ENCODE measurements at regions not wholly inside any gene's neighbourhood (a gene's known extent, or its start where the extent isn't known, plus 50 kb on each side); places are given as distances from the start of the nearest gene placed in this dataset.
"Not testable (repeated sequence)": the region's sequence is repeated elsewhere in the genome, so short reads cannot be mapped to it uniquely, and the experiment has no call there.

GRCh38 chr1:191788551-191788950 lies 369.7 kb upstream of the RGS18 start:
- TF ChIP-seq CTCF (IDR thresholded peaks at IDR 0.05) = no peak
- Histone ChIP-seq H3K9me3 (no peaks in the 10 kb centered on the region), H3K4me1 (no peaks in the 10 kb centered on the region), H3K9ac (ENCODE audit: low read depth in 2 of 2, low read length in 2 of 2) (no peak overlapping the region), H3K4me3 (no peak overlapping the region), H3K27ac (no peak overlapping the region), H3K36me3 (no peaks in the 10 kb centered on the region), H3K27me3 (no peaks in the 10 kb centered on the region)
- DNase-seq = no peak
- intact Hi-C loops (cut with DNase I) = no loop called here

- DNase-seq = no peak
- Histone ChIP-seq H3K4me3 (no peak overlapping the region), H3K27ac (no peak overlapping the region), H3K36me3 (no peaks in the 10 kb centered on the region), H3K27me3 (no peaks in the 10 kb centered on the region), H3K9ac (ENCODE audit: low read depth in 2 of 2, low read length in 2 of 2) (no peak overlapping the region), H3K4me1 (no peaks in the 10 kb centered on the region), H3K9me3 (no peaks in the 10 kb centered on the region)
- TF ChIP-seq CTCF (IDR thresholded peaks at IDR 0.05) = no peak
- intact Hi-C loops (cut with DNase I) = no loop called here
Measured at GRCh38 chr1:191798178-191798577, 360.1 kb upstream of the RGS18 start.

GRCh38 chr1:191804311-191804710 lies 354.0 kb upstream of the RGS18 start:
- no peaks in the 10 kb centered on the region for H3K27me3 ChIP-seq
- no peak overlapping the region for H3K9ac ChIP-seq (ENCODE audit: low read depth in 2 of 2, low read length in 2 of 2)
- TF ChIP-seq CTCF (IDR thresholded peaks at IDR 0.05) = no peak
- H3K27ac ChIP-seq = no peak overlapping the region
- no peaks in the 10 kb centered on the region for H3K4me1 ChIP-seq
- H3K9me3 ChIP-seq = no peaks in the 10 kb centered on the region
- DNase-seq = no peak
- intact Hi-C loops (cut with DNase I) = no loop called here
- no peak overlapping the region for H3K4me3 ChIP-seq
- H3K36me3 ChIP-seq = no peaks in the 10 kb centered on the region

GRCh38 chr1:191813593-191813992 lies 344.7 kb upstream of the RGS18 start:
- H3K27ac ChIP-seq; H3K9ac ChIP-seq (ENCODE audit: low read depth in 2 of 2, low read length in 2 of 2); H3K4me3 ChIP-seq; H3K4me1 ChIP-seq; H3K36me3 ChIP-seq; H3K9me3 ChIP-seq; DNase-seq; H3K27me3 ChIP-seq; intact Hi-C loops (cut with DNase I): not testable (repeated sequence)

GRCh38 chr1:191818198-191818597 lies 340.1 kb upstream of the RGS18 start:
- H3K27ac ChIP-seq = no peak overlapping the region
- H3K9ac ChIP-seq (ENCODE audit: low read depth in 2 of 2, low read length in 2 of 2) = no peak overlapping the region
- H3K27me3 ChIP-seq = no peaks in the 10 kb centered on the region
- no peak for DNase-seq
- no peaks in the 10 kb centered on the region for H3K9me3 ChIP-seq
- no peak overlapping the region for H3K4me3 ChIP-seq
- intact Hi-C loops (cut with DNase I) = no loop called here
- no peaks in the 10 kb centered on the region for H3K36me3 ChIP-seq
- TF ChIP-seq CTCF (IDR thresholded peaks at IDR 0.05) = no peak
- H3K4me1 ChIP-seq = no peaks in the 10 kb centered on the region

- Histone ChIP-seq H3K27me3 (no peaks in the 10 kb centered on the region), H3K9ac (ENCODE audit: low read depth in 2 of 2, low read length in 2 of 2) (no peak overlapping the region), H3K4me1 (no peaks in the 10 kb centered on the region), H3K9me3 (no peaks in the 10 kb centered on the region), H3K4me3 (no peak overlapping the region), H3K27ac (no peak overlapping the region), H3K36me3 (no peaks in the 10 kb centered on the region)
- intact Hi-C loops (cut with DNase I) = no loop called here
- DNase-seq = no peak
- TF ChIP-seq CTCF (IDR thresholded peaks at IDR 0.05) = no peak
Measured at GRCh38 chr1:191831572-191831971, 326.7 kb upstream of the RGS18 start.

Measured in colonic mucosa (tissue), 4 donors.